Coronary artery (tissue), 2 donors: ENCODE measurements at regions not wholly inside any gene's neighbourhood (a gene's known extent, or its start where the extent isn't known, plus 50 kb on each side); places are given as distances from the start of the nearest gene placed in this dataset.

Experiments
- DNase-seq: peaks from one replicate; pipeline ENCODE4 v3.0.0-alpha.2; 2017; ENCODE audit warnings: low spot score
- H3K27ac ChIP-seq, 2 donors: fragments of 200-600 bp; sonication (generic); one replicate each; pipeline ENCODE4 v1.5.1; 2016 to 2019
- H3K4me3 ChIP-seq: fragments of 200-600 bp; sonication (generic); 2 replicates; pipeline ENCODE4 v1.5.1; 2016; ENCODE audit warnings: mild to moderate bottlenecking, moderate library complexity
- TF ChIP-seq, protein P1 (sequence below): fragments of 200-600 bp; sonication (generic); IDR thresholded peaks from one replicate; pipeline ENCODE4 v1.5.1; 2019; ENCODE audit warnings: antibody characterized with exemption

DNA sequence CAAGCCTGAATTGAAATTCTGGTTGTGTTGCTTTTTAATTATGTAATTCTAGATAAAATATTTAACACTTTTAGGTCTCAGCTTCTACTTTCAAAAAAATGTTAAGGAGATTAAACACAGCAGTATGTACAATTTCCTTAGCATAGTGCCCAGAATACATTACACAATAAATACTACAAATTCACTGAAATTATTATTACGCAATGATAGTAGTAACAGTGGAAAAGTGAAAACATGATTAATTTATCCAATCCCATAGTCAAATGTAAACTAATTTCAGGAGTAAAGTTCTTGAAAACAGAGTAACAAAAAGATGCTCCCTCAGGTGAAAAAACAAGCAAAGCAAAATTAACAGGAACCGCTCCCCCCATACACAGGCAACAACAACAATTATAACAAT, 1915.4 kb downstream of the STIM2 start:
- H3K27ac ChIP-seq: no peak overlapping the region
- TF ChIP-seq, protein P1, sequence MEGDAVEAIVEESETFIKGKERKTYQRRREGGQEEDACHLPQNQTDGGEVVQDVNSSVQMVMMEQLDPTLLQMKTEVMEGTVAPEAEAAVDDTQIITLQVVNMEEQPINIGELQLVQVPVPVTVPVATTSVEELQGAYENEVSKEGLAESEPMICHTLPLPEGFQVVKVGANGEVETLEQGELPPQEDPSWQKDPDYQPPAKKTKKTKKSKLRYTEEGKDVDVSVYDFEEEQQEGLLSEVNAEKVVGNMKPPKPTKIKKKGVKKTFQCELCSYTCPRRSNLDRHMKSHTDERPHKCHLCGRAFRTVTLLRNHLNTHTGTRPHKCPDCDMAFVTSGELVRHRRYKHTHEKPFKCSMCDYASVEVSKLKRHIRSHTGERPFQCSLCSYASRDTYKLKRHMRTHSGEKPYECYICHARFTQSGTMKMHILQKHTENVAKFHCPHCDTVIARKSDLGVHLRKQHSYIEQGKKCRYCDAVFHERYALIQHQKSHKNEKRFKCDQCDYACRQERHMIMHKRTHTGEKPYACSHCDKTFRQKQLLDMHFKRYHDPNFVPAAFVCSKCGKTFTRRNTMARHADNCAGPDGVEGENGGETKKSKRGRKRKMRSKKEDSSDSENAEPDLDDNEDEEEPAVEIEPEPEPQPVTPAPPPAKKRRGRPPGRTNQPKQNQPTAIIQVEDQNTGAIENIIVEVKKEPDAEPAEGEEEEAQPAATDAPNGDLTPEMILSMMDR: no peak
- DNase-seq: no peak
- no peak overlapping the region for H3K4me3 ChIP-seq

DNA sequence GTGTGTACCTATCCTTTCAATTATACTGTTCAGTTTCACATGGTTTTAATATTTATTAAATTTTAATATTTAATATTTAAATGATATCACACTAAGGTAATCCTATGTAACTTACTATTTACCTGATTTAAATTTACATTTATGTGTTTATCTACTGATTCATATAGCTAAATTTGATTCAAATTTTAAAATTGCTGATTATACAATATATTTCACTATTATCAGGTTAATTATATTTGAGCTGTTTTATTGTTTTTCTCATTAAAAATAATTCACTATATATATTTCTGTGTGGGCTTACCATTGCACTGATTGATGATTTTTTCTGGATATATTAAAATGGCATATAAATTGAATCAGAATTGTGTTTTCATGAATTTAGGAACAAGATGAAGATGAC, 1923.5 kb downstream of the STIM2 start:
- Histone ChIP-seq H3K4me3 (no peak overlapping the region), H3K27ac (no peak overlapping the region)
- TF ChIP-seq, protein P1: no peak
- DNase-seq: no peak

DNA sequence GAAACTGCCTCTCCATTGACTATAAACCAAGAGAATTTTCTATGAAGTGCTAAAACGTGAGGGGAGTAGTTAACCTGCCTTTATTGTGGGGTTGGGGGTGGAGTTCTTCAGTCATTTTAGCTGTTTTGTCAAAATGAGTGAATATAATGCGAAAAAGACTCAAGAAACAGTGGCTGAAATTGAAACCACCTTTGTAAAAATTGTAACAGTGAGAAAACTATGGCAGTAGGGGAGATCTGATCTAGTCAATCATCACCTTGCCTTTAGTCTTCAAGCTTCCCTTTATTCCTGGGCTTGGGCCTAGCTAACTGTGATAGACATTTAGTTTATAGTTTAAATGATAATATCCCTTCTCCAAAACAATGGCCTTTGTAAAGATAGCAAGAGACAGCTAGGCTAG, 1927.3 kb downstream of the STIM2 start:
- TF ChIP-seq, protein P1: no peak
- H3K4me3 ChIP-seq: no peak overlapping the region
- H3K27ac ChIP-seq: no peak overlapping the region
- DNase-seq: no peak

DNA sequence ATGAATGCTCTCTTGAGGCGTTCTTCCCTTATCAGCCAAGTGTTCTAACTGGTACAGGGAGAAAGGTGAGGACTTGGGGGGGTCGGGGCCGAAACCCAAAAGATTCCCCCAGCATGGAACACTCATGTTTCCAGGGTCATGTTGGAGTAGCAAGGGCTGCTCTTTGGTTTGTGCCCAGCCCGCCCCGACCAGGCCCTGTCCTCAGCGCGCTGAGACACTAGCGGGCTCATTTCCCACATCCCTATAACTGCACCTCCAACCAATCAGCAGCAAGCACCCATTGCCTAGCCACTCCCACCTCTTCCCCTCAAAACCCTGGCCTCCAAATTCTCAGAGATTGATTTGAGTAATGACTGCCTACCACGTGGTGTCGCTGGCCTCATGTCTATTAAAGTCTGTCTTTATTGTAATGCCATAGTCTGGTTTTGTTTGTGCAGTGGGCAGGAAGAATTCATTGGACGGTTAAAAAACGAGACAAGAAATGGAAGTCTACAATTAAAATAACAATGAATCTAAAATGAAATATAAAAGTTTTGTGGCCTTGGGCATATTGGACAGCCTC, 1928.4 kb downstream of the STIM2 start:
- Histone ChIP-seq H3K4me3 (no peak overlapping the region), H3K27ac (no peak overlapping the region)
- DNase-seq: no peak
- TF ChIP-seq, protein P1: no peak

DNA sequence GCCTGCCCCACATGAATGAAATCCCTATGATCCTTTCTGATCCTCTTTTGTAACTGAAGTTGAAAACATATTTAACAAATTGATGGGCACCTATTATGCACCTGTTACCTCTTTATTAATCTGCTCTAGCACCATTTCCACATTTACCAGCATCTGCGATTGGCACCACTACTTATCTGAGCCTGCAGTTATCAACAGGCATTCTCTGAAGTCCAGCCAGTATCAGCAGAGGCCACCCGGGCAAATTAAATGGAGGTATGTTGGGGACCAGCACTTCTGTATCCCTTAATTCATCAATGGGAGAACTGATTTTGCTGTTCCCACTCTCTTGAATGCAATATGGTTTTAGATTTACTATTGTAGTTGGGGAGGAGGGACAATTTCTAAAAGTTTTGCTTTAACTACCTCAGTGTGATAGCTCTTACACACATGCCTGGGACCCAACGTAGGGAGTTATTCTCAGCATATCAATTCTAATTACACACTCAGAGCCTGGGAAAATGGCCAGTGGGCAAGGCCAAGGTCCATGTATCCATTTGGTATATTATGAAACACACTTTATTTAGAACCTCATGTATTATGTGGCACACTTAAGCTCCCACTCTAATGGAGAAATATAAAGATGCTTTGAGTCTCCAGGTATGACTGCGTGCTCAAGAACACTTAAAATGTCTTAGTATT, 1927.1 kb upstream of the PCDH7 start:
- Histone ChIP-seq H3K27ac (no peak overlapping the region), H3K4me3 (no peak overlapping the region)
- TF ChIP-seq, protein P1: no peak
- no peak for DNase-seq

DNA sequence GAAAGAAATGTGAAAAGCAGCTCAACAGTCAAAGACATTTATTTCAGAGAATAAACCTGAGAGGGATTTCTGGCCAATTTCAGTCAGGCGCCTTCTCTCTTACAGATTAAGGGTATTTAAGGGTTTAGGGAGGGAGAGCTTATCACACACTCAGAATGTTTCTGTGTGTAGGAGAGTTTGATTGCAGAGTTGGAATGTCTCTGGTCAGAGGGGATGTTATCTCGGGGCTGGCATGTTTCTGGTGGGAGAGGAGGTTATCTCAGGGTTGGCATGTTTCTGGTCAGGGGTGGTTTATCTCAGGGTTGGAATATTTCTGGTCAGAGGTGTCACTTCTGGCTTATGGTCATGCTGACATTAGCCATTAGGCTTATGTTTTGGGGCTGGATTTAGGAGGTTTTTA, 1920.5 kb upstream of the PCDH7 start:
- H3K4me3 ChIP-seq: no peak overlapping the region
- TF ChIP-seq, protein P1: no peak
- DNase-seq: no peak
- H3K27ac ChIP-seq: no peak overlapping the region

DNA sequence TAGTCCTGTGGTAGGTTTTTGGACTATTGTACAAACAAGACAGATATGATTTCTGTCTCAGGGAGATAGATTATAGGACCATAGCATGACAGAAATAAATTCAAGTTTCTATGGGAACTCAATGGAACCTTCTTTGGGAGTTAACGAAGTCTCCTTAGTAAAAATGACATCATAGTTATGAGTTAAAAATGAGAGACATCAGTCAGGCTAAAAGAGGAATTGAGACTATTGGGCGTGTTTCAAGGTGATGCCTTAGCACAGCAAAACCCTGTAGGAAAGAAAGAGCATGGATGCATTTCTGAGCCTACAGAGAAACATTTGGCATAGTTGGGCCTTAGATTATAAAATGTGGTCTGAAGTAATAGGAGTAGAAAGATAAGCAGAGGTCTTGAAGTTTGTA, 1909.1 kb upstream of the PCDH7 start:
- Histone ChIP-seq H3K4me3 (no peak overlapping the region), H3K27ac (no peak overlapping the region)
- TF ChIP-seq, protein P1: no peak
- DNase-seq: no peak
